Heart right ventricle (tissue), 16 donors: ENCODE measurements at regions not wholly inside any gene's neighbourhood (a gene's known extent, or its start where the extent isn't known, plus 50 kb on each side); places are given as distances from the start of the nearest gene placed in this dataset.

ENCODE experiments used
- ATAC-seq, 8 donors: fragments of 200-7000 bp; cut with Tn5 transposase; one replicate each; pipeline ENCODE4 v1.9.1; 2020; ENCODE audit warnings: mild to moderate bottlenecking in 8 of 8, moderate library complexity in 8 of 8, moderate number of reproducible peaks in 1 of 8
- DNase-seq, 2 donors: peaks; one replicate each; pipeline ENCODE4 v3.0.0-alpha.2; 2020
- H3K27ac ChIP-seq, 10 donors: fragments of 200-600 bp; sonication (generic) in 2 of 10; one replicate each; pipeline versions ENCODE4 v1.5.0 to v1.8.0; 2020 to 2022; ENCODE audit warnings: mild to moderate bottlenecking in 3 of 10
- H3K27me3 ChIP-seq, 7 donors: fragments of 200-600 bp; one replicate each; pipeline ENCODE4 v1.8.0; 2021 to 2022; ENCODE audit warnings: mild to moderate bottlenecking in 2 of 7
- H3K36me3 ChIP-seq, 9 donors: fragments of 200-600 bp; sonication (generic) in 1 of 9; one replicate each; pipeline versions ENCODE4 v1.5.0 to v1.8.0; 2020 to 2022; ENCODE audit warnings: mild to moderate bottlenecking in 2 of 9
- H3K4me1 ChIP-seq, 9 donors: fragments of 200-600 bp; sonication (generic) in 1 of 9; one replicate each; pipeline versions ENCODE4 v1.5.0 to v1.8.0; 2020 to 2022; ENCODE audit warnings: mild to moderate bottlenecking in 4 of 9
- H3K4me3 ChIP-seq, 10 donors: fragments of 200-600 bp; sonication (generic) in 2 of 10; one replicate each; pipeline versions ENCODE4 v1.5.0 to v1.8.0; 2020 to 2022; ENCODE audit warnings: mild to moderate bottlenecking in 7 of 10, moderate library complexity in 2 of 10
- H3K9me3 ChIP-seq, 11 donors: fragments of 200-600 bp in 10 of 11; sonication (generic) in 2 of 11; one replicate each; pipeline versions ENCODE4 v1.5.0 to v1.8.0; 2013 to 2022; ENCODE audit warnings: mild to moderate bottlenecking in 2 of 11, control low read depth in 1 of 11, moderate library complexity in 1 of 11
- CTCF ChIP-seq, 9 donors: fragments of 200-600 bp; sonication (generic) in 2 of 9; IDR thresholded peaks; one replicate each; pipeline versions ENCODE4 v1.5.0 to v1.8.0; 2021 to 2022; ENCODE audit warnings: antibody characterized with exemption in 9 of 9, mild to moderate bottlenecking in 5 of 9, moderate library complexity in 1 of 9
- WGBS, 2 donors: extraction: QIAGEN DNeasy Blood & Tissue Kit; methylation state at CpG; one replicate each; pipeline ENCODE4 v1.1.7; 2013; ENCODE audit warnings: inconsistent platforms in 1 of 2; 5-methylcytosine and 5-hydroxymethylcytosine counted together
- intact Hi-C, 10 donors: fragments of 100-400 bp; cut with DNase I; formaldehyde crosslinking; loops; one replicate each; pipeline versions ENCODE4 v1.11.1 to v1.14.2; 2022
- donor health status: Arrhythmogenic right ventricular cardiomyopathy.
- donor health status: ischemic (EF 13 %, LVEDD 7.1; RV severe dilation, severe dysfunction).
- donor health status: healthy with polysubstance abuse.
- donor health status: DM: no; HTN: yes; CAD: no.
- donor health status: DM: no; HTN: no; CAD: no.
- donor health status: ischemic (EF 25% LVEDD 6.9; RV normal size, moderate dysfunction).
- donor health status: ischemic (EF 25% LVEDD 5.7; RV mildly dilated, moderate dysfunction).
- donor health status: healthy.
- donor health status: DM: yes; HTN: yes; CAD: no.
- donor health status: Ischemic cardiomyopathy.
- donor health status: ischemic (EF 35%, LVEDD 5.7; RV mildly dilated, moderate dysfunction).
- donor health status: nonischemic (EF 11% LVEDD 7.7; RV severe dilation, severe dysfunction).
- donor health status: DM: yes; HTN: yes; CAD: no.
- donor health status: PGD.
- donor health status: ischemic (EF 29% LVEDD 5.4; RV normal size, mild dysfunction).
- donor health status: nonischemic (EF 23%, LVEDD 6.1; RV moderate dilation, normal function).

- no peaks in the 10 kb centered on the region for H3K36me3 ChIP-seq
- WGBS, 2 donors, result 66 to 80% methylated on average over 2 of the region's 2 CpGs
- intact Hi-C loops, result no loop called here
- H3K27me3 ChIP-seq, result no peaks in the 10 kb centered on the region
- no peaks in the 10 kb centered on the region for H3K9me3 ChIP-seq
- H3K4me3 ChIP-seq, result no peak overlapping the region
- ATAC-seq, result no peak
- H3K27ac ChIP-seq, result no peak overlapping the region
- peaks cover 0 to 17% (median 4%) of the 10 kb centered on the region in 9 donors for H3K4me1 ChIP-seq
- TF ChIP-seq CTCF (IDR thresholded peaks at IDR 0.05), result no peak
- DNase-seq, result no peak
These were observed 554.6 kb upstream of the FLRT2 start for GRCh38 chr14:84975241-84975902.

GRCh38 chr14:84976805-84977204, 553.1 kb upstream of the FLRT2 start:
- no peaks in the 10 kb centered on the region for H3K27me3 ChIP-seq
- H3K27ac ChIP-seq, result no peak overlapping the region
- H3K36me3 ChIP-seq, result no peaks in the 10 kb centered on the region
- intact Hi-C loops, result no loop called here
- no peaks in the 10 kb centered on the region for H3K9me3 ChIP-seq
- TF ChIP-seq CTCF (IDR thresholded peaks at IDR 0.05), result no peak
- DNase-seq, result no peak
- WGBS, 2 donors, result 95 to 98% methylated on average over 2 of the region's 2 CpGs
- H3K4me3 ChIP-seq, result no peak overlapping the region
- peaks cover 0 to 17% (median 4%) of the 10 kb centered on the region in 9 donors for H3K4me1 ChIP-seq
- ATAC-seq, result no peak

GRCh38 chr14:84987042-84987441, 542.9 kb upstream of the FLRT2 start:
- no peaks in the 10 kb centered on the region for H3K9me3 ChIP-seq
- WGBS, 2 donors, result 91 to 98% methylated on average over 1 of the region's 1 CpG
- H3K27ac ChIP-seq, result no peak overlapping the region
- intact Hi-C loops, result no loop called here
- no peak for ATAC-seq
- H3K27me3 ChIP-seq, result no peaks in the 10 kb centered on the region
- H3K4me3 ChIP-seq, result no peak overlapping the region
- peaks cover 0 to 6% (median 0%) of the 10 kb centered on the region in 9 donors for H3K4me1 ChIP-seq
- H3K36me3 ChIP-seq, result no peaks in the 10 kb centered on the region
- DNase-seq, result no peak
- TF ChIP-seq CTCF (IDR thresholded peaks at IDR 0.05), result no peak

GRCh38 chr14:84988357-84988756, 541.6 kb upstream of the FLRT2 start:
- H3K4me3 ChIP-seq, result no peak overlapping the region

More at GRCh38 chr14:84988357-84988756, 541.6 kb upstream of the FLRT2 start:
- no peak overlapping the region for H3K27ac ChIP-seq
- no peak for ATAC-seq
- no peaks in the 10 kb centered on the region for H3K9me3 ChIP-seq
- TF ChIP-seq CTCF (IDR thresholded peaks at IDR 0.05), result no peak
- 90 to 91% methylated on average over 5 of the region's 5 CpGs for WGBS, 2 donors
- intact Hi-C loops, result no loop called here
- DNase-seq, result no peak
- no peaks in the 10 kb centered on the region for H3K27me3 ChIP-seq
- peaks cover 0 to 6% (median 0%) of the 10 kb centered on the region in 9 donors for H3K4me1 ChIP-seq
- no peaks in the 10 kb centered on the region for H3K36me3 ChIP-seq
